Trophoblast cell (in vitro differentiated cells and primary cell): ENCODE measurements at regions not wholly inside any gene's neighbourhood (a gene's known extent, or its start where the extent isn't known, plus 50 kb on each side); places are given as distances from the start of the nearest gene placed in this dataset.

ENCODE experiments used
- DNase-seq, 2 donors: peaks; one replicate each; pipeline ENCODE4 v3.0.0-alpha.2; 2016
- H2AFZ ChIP-seq: 2 replicates; pipeline ENCODE4 v1.6.1; 2013; ENCODE audit warnings: low read length, moderate library complexity, mild to moderate bottlenecking; ENCODE audit not compliant: insufficient read depth, poor library complexity
- H2AK5ac ChIP-seq: 2 replicates; pipeline ENCODE4 v1.6.1; 2013; ENCODE audit warnings: mild to moderate bottlenecking, low read length
- H2BK120ac ChIP-seq: 2 replicates; pipeline ENCODE4 v1.6.1; 2013; ENCODE audit warnings: low read length, mild to moderate bottlenecking, moderate library complexity; ENCODE audit not compliant: insufficient read depth, poor library complexity
- H2BK12ac ChIP-seq: 2 replicates; pipeline ENCODE4 v1.6.1; 2013; ENCODE audit warnings: mild to moderate bottlenecking, low read length, moderate library complexity
- H2BK5ac ChIP-seq: 2 replicates; pipeline ENCODE4 v1.6.1; 2013; ENCODE audit warnings: low read length, low read depth, moderate library complexity, mild to moderate bottlenecking; ENCODE audit not compliant: poor library complexity
- H3K14ac ChIP-seq: 2 replicates; pipeline ENCODE4 v1.6.1; 2013; ENCODE audit warnings: mild to moderate bottlenecking, low read length
- H3K18ac ChIP-seq: 2 replicates; pipeline ENCODE4 v1.6.1; 2013; ENCODE audit warnings: mild to moderate bottlenecking, low read length
- H3K23ac ChIP-seq: 2 replicates; pipeline ENCODE4 v1.6.1; 2013; ENCODE audit warnings: low read length
- H3K27ac ChIP-seq: 2 replicates; pipeline ENCODE4 v1.5.1; 2013; ENCODE audit warnings: low read depth, mild to moderate bottlenecking, inconsistent platforms, low read length, moderate library complexity
- H3K27me3 ChIP-seq: 2 replicates; pipeline ENCODE4 v1.6.1; 2013; ENCODE audit warnings: inconsistent platforms, mild to moderate bottlenecking, low read length, moderate library complexity; ENCODE audit not compliant: insufficient read depth
- H3K36me3 ChIP-seq, 2 experiments: 1 replicate in 1 of 2; 2 replicates in 1 of 2; pipeline ENCODE4 v1.6.1; 2013; ENCODE audit warnings: low read length in 2 of 2, mild to moderate bottlenecking in 2 of 2, moderate library complexity in 1 of 2; ENCODE audit not compliant: insufficient read depth in 2 of 2, control insufficient read depth in 1 of 2
- H3K4ac ChIP-seq: 2 replicates; pipeline ENCODE4 v1.6.1; 2013; ENCODE audit warnings: low read depth, mild to moderate bottlenecking, low read length, moderate library complexity
- H3K4me1 ChIP-seq, 2 experiments: 1 replicate in 1 of 2; 2 replicates in 1 of 2; pipeline ENCODE4 v1.6.1; 2013; ENCODE audit warnings: low read length in 2 of 2, mild to moderate bottlenecking in 2 of 2, moderate library complexity in 1 of 2; ENCODE audit not compliant: insufficient read depth in 2 of 2, control insufficient read depth in 1 of 2
- H3K4me2 ChIP-seq: 2 replicates; pipeline ENCODE4 v1.6.1; 2013; ENCODE audit warnings: inconsistent platforms, mild to moderate bottlenecking, low read length, moderate library complexity
- H3K4me3 ChIP-seq: 2 replicates; pipeline ENCODE4 v1.5.1; 2013; ENCODE audit warnings: mild to moderate bottlenecking, low read depth, low read length, inconsistent platforms
- H3K79me1 ChIP-seq: one replicate; pipeline ENCODE4 v1.6.1; 2013; ENCODE audit warnings: low read length
- H3K79me2 ChIP-seq: 2 replicates; pipeline ENCODE4 v1.6.1; 2013; ENCODE audit warnings: low read length, mild to moderate bottlenecking; ENCODE audit not compliant: control insufficient read depth, insufficient read depth, poor library complexity
- H3K9ac ChIP-seq: 2 replicates; pipeline ENCODE4 v1.6.1; 2013; ENCODE audit warnings: mild to moderate bottlenecking, low read length
- H3K9me3 ChIP-seq: 2 replicates; pipeline ENCODE4 v1.6.1; 2013; ENCODE audit warnings: low read depth, mild to moderate bottlenecking, control low read depth, inconsistent platforms, low read length; ENCODE audit not compliant: insufficient read depth
- H4K12ac ChIP-seq: 2 replicates; pipeline ENCODE4 v1.6.1; 2013; ENCODE audit warnings: low read depth, mild to moderate bottlenecking, low read length, moderate library complexity
- H4K8ac ChIP-seq: 2 replicates; pipeline ENCODE4 v1.6.1; 2013; ENCODE audit warnings: low read depth, mild to moderate bottlenecking, low read length, moderate library complexity
- H4K91ac ChIP-seq: one replicate; pipeline ENCODE4 v1.6.1; 2013; ENCODE audit warnings: low read depth, mild to moderate bottlenecking, low read length, moderate library complexity
- whole genome bisulfite sequencing: extraction: QIAGEN DNeasy Blood & Tissue Kit; methylation state at CpG from one replicate; pipeline ENCODE4 v1.1.7; 2013; ENCODE audit warnings: missing lambda C conversion rate; ENCODE audit not compliant: insufficient read length, insufficient coverage; ENCODE audit errors: extremely low coverage; 5-methylcytosine and 5-hydroxymethylcytosine counted together

DNA sequence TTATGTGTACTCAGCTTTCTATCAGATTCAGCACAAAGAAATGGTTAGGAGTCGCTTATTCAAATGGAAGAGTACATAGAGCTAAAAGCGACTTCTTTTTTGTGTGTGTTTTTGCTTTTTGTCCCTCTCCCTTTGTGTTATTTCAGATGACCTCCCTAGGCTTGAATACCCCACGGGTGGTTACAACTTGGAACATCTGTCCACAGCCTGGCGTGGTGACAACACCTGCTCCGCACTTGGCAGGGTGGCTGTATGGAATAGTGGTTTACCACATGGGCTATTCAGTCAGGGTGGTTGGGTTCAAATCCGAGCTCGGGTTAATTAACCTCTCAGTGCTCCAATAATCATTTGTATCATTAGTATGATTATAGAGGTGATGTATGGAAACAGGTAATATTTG lies 151.6 kb upstream of the FREM2 start:
- H2AK5ac ChIP-seq = no peak overlapping the region
- no peaks in the 10 kb centered on the region for H3K36me3 ChIP-seq
- H3K27me3 ChIP-seq = no peaks in the 10 kb centered on the region
- no peak overlapping the region for H2BK120ac ChIP-seq
- no peak overlapping the region for H2BK12ac ChIP-seq
- no peak overlapping the region for H2BK5ac ChIP-seq
- H3K4me2 ChIP-seq = no peak overlapping the region
- no peak overlapping the region for H3K4ac ChIP-seq
- no peak overlapping the region for H3K9ac ChIP-seq
- no peaks in the 10 kb centered on the region for H3K79me2 ChIP-seq
- H3K4me3 ChIP-seq = no peak overlapping the region
- no CpG with 5 or more reads among the region's 7 CpGs for WGBS
- no peak for DNase-seq
- H3K23ac ChIP-seq = no peak overlapping the region
- H3K27ac ChIP-seq = no peak overlapping the region
- H4K91ac ChIP-seq = no peak overlapping the region
- H3K14ac ChIP-seq = no peak overlapping the region
- H4K8ac ChIP-seq = no peak overlapping the region
- H3K18ac ChIP-seq = no peak overlapping the region
- no peaks in the 10 kb centered on the region for H3K4me1 ChIP-seq
- no peak overlapping the region for H4K12ac ChIP-seq
- no peaks in the 10 kb centered on the region for H3K79me1 ChIP-seq
- no peak overlapping the region for H2AFZ ChIP-seq
- no peaks in the 10 kb centered on the region for H3K9me3 ChIP-seq

DNA sequence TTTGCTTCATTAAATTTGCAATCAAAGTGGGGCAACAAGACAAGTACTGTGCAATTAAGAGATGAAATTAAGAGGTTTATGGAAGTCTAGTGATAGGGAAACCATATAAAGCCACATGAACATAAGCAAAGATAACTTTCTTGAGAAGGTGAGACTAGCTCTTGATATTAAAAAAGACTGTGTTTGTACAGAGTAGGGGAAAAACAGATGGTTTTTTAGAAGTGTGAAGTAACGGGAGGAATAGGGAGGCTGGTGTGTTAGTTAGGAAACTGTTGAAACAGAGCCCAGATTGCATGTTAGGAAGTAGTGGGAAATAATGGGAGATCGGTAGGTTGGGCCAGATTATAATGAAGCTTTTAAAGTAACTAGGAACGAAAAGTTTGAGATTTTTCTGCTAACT lies 149.8 kb upstream of the FREM2 start:
- H3K4ac ChIP-seq = no peak overlapping the region
- no peaks in the 10 kb centered on the region for H3K79me1 ChIP-seq
- no peak overlapping the region for H3K4me3 ChIP-seq
- H4K91ac ChIP-seq = no peak overlapping the region
- no peak overlapping the region for H3K23ac ChIP-seq
- H3K27ac ChIP-seq = no peak overlapping the region
- H3K27me3 ChIP-seq = no peaks in the 10 kb centered on the region
- no peak overlapping the region for H2AK5ac ChIP-seq
- no peaks in the 10 kb centered on the region for H3K36me3 ChIP-seq
- H3K14ac ChIP-seq = no peak overlapping the region
- H2BK5ac ChIP-seq = no peak overlapping the region
- no peaks in the 10 kb centered on the region for H3K4me1 ChIP-seq
- no peak for DNase-seq
- no peak overlapping the region for H3K18ac ChIP-seq
- no peak overlapping the region for H3K4me2 ChIP-seq
- H2BK12ac ChIP-seq = no peak overlapping the region
- H4K8ac ChIP-seq = no peak overlapping the region
- H3K79me2 ChIP-seq = no peaks in the 10 kb centered on the region
- no peak overlapping the region for H2AFZ ChIP-seq
- H3K9me3 ChIP-seq = no peaks in the 10 kb centered on the region
- H3K9ac ChIP-seq = no peak overlapping the region
- no peak overlapping the region for H2BK120ac ChIP-seq
- H4K12ac ChIP-seq = no peak overlapping the region
- WGBS = 100% methylated on average over 2 of the region's 3 CpGs

DNA sequence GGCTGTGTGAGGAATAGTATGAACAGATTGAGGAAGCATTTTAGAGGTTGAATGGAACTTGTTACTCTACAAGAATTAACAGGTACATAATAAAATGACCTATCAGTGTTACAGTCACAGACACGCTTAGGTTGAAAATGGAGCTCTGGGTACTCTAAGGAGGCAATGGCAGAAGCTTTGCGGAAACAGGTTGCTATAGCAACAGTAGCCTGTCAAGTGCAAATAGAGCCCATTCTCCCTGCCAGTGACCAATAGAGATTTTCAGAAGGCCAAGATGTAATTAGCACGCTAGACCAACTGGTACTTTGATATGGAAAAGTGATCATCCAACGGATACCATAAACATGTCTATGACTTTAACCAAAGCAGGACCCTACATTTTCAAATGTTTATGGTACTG lies 148.5 kb upstream of the FREM2 start:
- H3K4me2 ChIP-seq = no peak overlapping the region
- no peak overlapping the region for H3K27ac ChIP-seq
- H3K79me2 ChIP-seq = no peaks in the 10 kb centered on the region
- H4K8ac ChIP-seq = no peak overlapping the region
- no peak overlapping the region for H4K91ac ChIP-seq
- no peak for DNase-seq
- H3K18ac ChIP-seq = no peak overlapping the region
- no CpG with 5 or more reads among the region's 4 CpGs for WGBS
- no peaks in the 10 kb centered on the region for H3K79me1 ChIP-seq
- no peak overlapping the region for H3K14ac ChIP-seq
- no peak overlapping the region for H3K9ac ChIP-seq
- no peaks in the 10 kb centered on the region for H3K27me3 ChIP-seq
- H3K23ac ChIP-seq = no peak overlapping the region
- H3K4me3 ChIP-seq = no peak overlapping the region
- H2BK120ac ChIP-seq = no peak overlapping the region
- H2BK12ac ChIP-seq = no peak overlapping the region
- no peak overlapping the region for H3K4ac ChIP-seq
- no peak overlapping the region for H2AK5ac ChIP-seq
- H3K36me3 ChIP-seq = no peaks in the 10 kb centered on the region
- H4K12ac ChIP-seq = no peak overlapping the region
- no peak overlapping the region for H2BK5ac ChIP-seq
- no peaks in the 10 kb centered on the region for H3K9me3 ChIP-seq
- H3K4me1 ChIP-seq = no peaks in the 10 kb centered on the region
- no peak overlapping the region for H2AFZ ChIP-seq

DNA sequence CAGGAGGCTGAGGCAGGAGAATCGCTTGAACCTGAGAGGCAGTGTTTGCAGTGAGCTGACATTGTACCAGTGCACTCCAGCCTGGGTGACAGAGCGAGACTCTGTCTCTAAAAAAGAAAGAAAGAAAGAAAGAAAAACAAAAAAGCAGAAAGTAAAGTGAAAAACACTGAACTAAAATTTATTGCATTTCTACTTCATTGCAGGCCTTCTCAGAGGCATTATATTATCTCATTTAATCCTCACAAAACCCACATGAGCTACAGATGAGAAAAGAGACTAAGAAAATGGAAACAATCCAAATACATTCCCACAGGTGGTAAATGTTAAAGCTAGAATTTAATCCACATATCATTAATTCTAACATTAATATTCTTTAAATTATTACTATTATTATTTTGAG lies 147.2 kb upstream of the FREM2 start:
- Histone ChIP-seq H2BK12ac (no peak overlapping the region), H3K4me1 (no peaks in the 10 kb centered on the region), H3K18ac (no peak overlapping the region)

More for the DNA sequence above, 147.2 kb upstream of the FREM2 start:
- Histone ChIP-seq H4K91ac (no peak overlapping the region), H3K23ac (no peak overlapping the region), H3K14ac (no peak overlapping the region), H3K79me2 (no peaks in the 10 kb centered on the region), H3K4me3 (no peak overlapping the region), H2AFZ (no peak overlapping the region), H2BK120ac (no peak overlapping the region), H2AK5ac (no peak overlapping the region), H2BK5ac (no peak overlapping the region), H3K79me1 (no peaks in the 10 kb centered on the region), H3K27ac (no peak overlapping the region), H3K9me3 (no peaks in the 10 kb centered on the region), H4K12ac (no peak overlapping the region), H4K8ac (no peak overlapping the region), H3K4me2 (no peak overlapping the region), H3K4ac (no peak overlapping the region), H3K27me3 (no peaks in the 10 kb centered on the region), H3K36me3 (no peaks in the 10 kb centered on the region), H3K9ac (no peak overlapping the region)
- DNase-seq = no peak
- WGBS = no CpG with 5 or more reads among the region's 2 CpGs
